ENCODE measurements at regions not wholly inside any gene's neighbourhood (a gene's known extent, or its start where the extent isn't known, plus 50 kb on each side); places are given as distances from the start of the nearest gene placed in this dataset.

GRCh38 chr2:12110481-12110880 lies 364.0 kb downstream of the LPIN1 start:
- Histone ChIP-seq H3K9me3 (no peaks in the 10 kb centered on the region), H3K4me3 (no peak overlapping the region), H3K4me1 (peaks cover 11% of the 10 kb centered on the region), H3K4me2 (no peak overlapping the region), H3K27ac (no peak overlapping the region)
- ChIA-PET POLR2A (no interaction called here), CTCF (interaction anchor here (1.1 to 1.2 kb wide), 2 partner anchors 59 to 110 kb away, joined by 3 read pairs; no protein-coding TSS in a partner anchor)
- FAIRE-seq (no peak), DNase-seq (ENCODE audit: low read depth in 1 of 2, low spot score in 1 of 2) (no peak), ATAC-seq (no peak)
- 50% methylated on average over 5 of the region's 5 CpGs for WGBS (ENCODE audit: missing lambda C conversion rate)
- no peak for TF ChIP-seq MAX (IDR thresholded peaks at IDR 0.05)
- no peak for TF ChIP-seq MYC (IDR thresholded peaks at IDR 0.05; ENCODE audit: borderline replicate concordance, low read length)
- no peak for TF ChIP-seq JUN (IDR thresholded peaks at IDR 0.05)
- no peak for TF ChIP-seq CEBPB (IDR thresholded peaks at IDR 0.05)
- TF ChIP-seq SREBF2 (IDR thresholded peaks at IDR 0.05): no peak
- TF ChIP-seq RCOR1 (IDR thresholded peaks at IDR 0.05; ENCODE audit: low read depth, low read length): no peak
- no peak for TF ChIP-seq USF2 (IDR thresholded peaks at IDR 0.05)
- TF ChIP-seq E2F6 (IDR thresholded peaks at IDR 0.05; ENCODE audit: borderline replicate concordance, low read depth): no peak
- no peak for TF ChIP-seq MAFK (IDR thresholded peaks at IDR 0.05; ENCODE audit: partially characterized antibody)
- no peak for TF ChIP-seq RFX5 (IDR thresholded peaks at IDR 0.05)
- TF ChIP-seq NR3C1 (IDR thresholded peaks at IDR 0.05): no peak
- TF ChIP-seq PHF8 (IDR thresholded peaks at IDR 0.05; ENCODE audit: borderline replicate concordance, low read depth): no peak
- TF ChIP-seq HOXB5 (CRISPR knock-in tag; IDR thresholded peaks at IDR 0.05): no peak
- no peak for TF ChIP-seq KDM5A (IDR thresholded peaks at IDR 0.05)
- no peak for TF ChIP-seq POLR2A (IDR thresholded peaks at IDR 0.05; ENCODE audit: low read length)
- no peak for TF ChIP-seq MAZ (IDR thresholded peaks at IDR 0.05; ENCODE audit: borderline replicate concordance, low read depth, low read length)
- TF ChIP-seq RNF2 (IDR thresholded peaks at IDR 0.05; ENCODE audit: borderline replicate concordance, low read depth): no peak
- TF ChIP-seq EHF (CRISPR knock-in tag; IDR thresholded peaks at IDR 0.05): no peak
- TF ChIP-seq FOSB (CRISPR knock-in tag; IDR thresholded peaks at IDR 0.05): no peak
- TF ChIP-seq NPAS2 (CRISPR knock-in tag; IDR thresholded peaks at IDR 0.05; ENCODE audit: borderline replicate concordance): no peak

- POLR2A ChIA-PET: no interaction called here
- TF ChIP-seq MAFK (IDR thresholded peaks at IDR 0.05; ENCODE audit: partially characterized antibody) (no peak), RNF2 (IDR thresholded peaks at IDR 0.05; ENCODE audit: borderline replicate concordance, low read depth) (no peak), FOSB (CRISPR knock-in tag; IDR thresholded peaks at IDR 0.05) (no peak), HEYL (CRISPR knock-in tag; IDR thresholded peaks at IDR 0.05) (no peak), USF2 (IDR thresholded peaks at IDR 0.05) (no peak), JUNB (IDR thresholded peaks at IDR 0.05) (no peak)
- CTCF ChIA-PET: no interaction called here
- no peak overlapping the region for H3K27ac ChIP-seq
- no peaks in the 10 kb centered on the region; the same call in 2 of the 3 replicates for H3K4me1 ChIP-seq
- DNase-seq (ENCODE audit: low read depth in 1 of 2, low spot score in 1 of 2): no peak
- no peak overlapping the region for H3K4me3 ChIP-seq
- no peak overlapping the region for H3K4me2 ChIP-seq
- FAIRE-seq: no peak
- no peak for ATAC-seq
- H3K9me3 ChIP-seq: no peaks in the 10 kb centered on the region
- WGBS (ENCODE audit: missing lambda C conversion rate): 19% methylated on average over 1 of the region's 1 CpG
Measured at GRCh38 chr2:12113412-12113811, 367.0 kb downstream of the LPIN1 start.

GRCh38 chr2:12114816-12115215 lies 368.4 kb downstream of the LPIN1 start:
- H3K4me3 ChIP-seq: no peak overlapping the region
- no peaks in the 10 kb centered on the region for H3K9me3 ChIP-seq
- CTCF ChIA-PET: interaction anchor here (0.6 to 1.5 kb wide), 2 partner anchors 49 to 50 kb away, joined by 3 read pairs; no protein-coding TSS in a partner anchor
- POLR2A ChIA-PET: no interaction called here
- FAIRE-seq (no peak), DNase-seq (ENCODE audit: low read depth in 1 of 2, low spot score in 1 of 2) (no peak), ATAC-seq (no peak)
- 0% methylated on average over 1 of the region's 1 CpG for WGBS (ENCODE audit: missing lambda C conversion rate)
- H3K27ac ChIP-seq: no peak overlapping the region
- no peak for TF ChIP-seq HOXB5 (CRISPR knock-in tag; IDR thresholded peaks at IDR 0.05)
- TF ChIP-seq HEYL (CRISPR knock-in tag; IDR thresholded peaks at IDR 0.05): no peak
- no peak for TF ChIP-seq RARB (CRISPR knock-in tag; IDR thresholded peaks at IDR 0.05)
- no peak for TF ChIP-seq BHLHE40 (IDR thresholded peaks at IDR 0.05; ENCODE audit: low read depth, low read length)
- TF ChIP-seq PHF8 (IDR thresholded peaks at IDR 0.05; ENCODE audit: borderline replicate concordance, low read depth): no peak
- no peak for TF ChIP-seq CEBPB (IDR thresholded peaks at IDR 0.05)
- TF ChIP-seq SREBF2 (IDR thresholded peaks at IDR 0.05): no peak
- TF ChIP-seq CHD4 (IDR thresholded peaks at IDR 0.05; ENCODE audit: borderline replicate concordance): no peak
- no peak for TF ChIP-seq FOSB (CRISPR knock-in tag; IDR thresholded peaks at IDR 0.05)
- no peaks in the 10 kb centered on the region for H3K4me1 ChIP-seq
- no peak overlapping the region for H3K4me2 ChIP-seq

Measured in A549 (cell line).